OCI-LY7 (cell line): ENCODE measurements at regions not wholly inside any gene's neighbourhood (a gene's known extent, or its start where the extent isn't known, plus 50 kb on each side); places are given as distances from the start of the nearest gene placed in this dataset.

Source experiments
- BruUV-seq: library from RNA; stranded (reverse); fragments of 400-500 nt; replicated peaks from 2 replicates; lab custom pipeline; 2021; lab: Mats Ljungman, UMichigan
- CTCF ChIA-PET: fragments of 300-600 bp; sonication (Branson Sonifier 250); formaldehyde crosslinking; loops from one replicate; lab custom pipeline; 2022; ENCODE audit warnings: antibody characterized with exemption; ENCODE audit not compliant: unreplicated experiment; lab: Charles Lee
- POLR2A ChIA-PET: fragments of 300-600 bp; sonication (Branson Sonifier 250); formaldehyde crosslinking; loops from one replicate; lab custom pipeline; 2022; ENCODE audit warnings: antibody characterized with exemption; lab: Charles Lee
- DNase-seq: peaks from one replicate; pipeline ENCODE4 v3.0.0-alpha.2; 2015; ENCODE audit warnings: low spot score
- H2AFZ ChIP-seq: fragments of 200-600 bp; sonication (generic), shearing (Covaris generic); 2 replicates; pipeline ENCODE4 v1.6.1; 2014; ENCODE audit warnings: mild to moderate bottlenecking, antibody characterized with exemption, low read length, moderate library complexity
- H3K27ac ChIP-seq: fragments of 200-600 bp; sonication (generic); 2 replicates; pipeline ENCODE4 v1.5.1; 2014; ENCODE audit warnings: mixed run types, low read depth, mild to moderate bottlenecking, moderate library complexity, low read length, inconsistent platforms; ENCODE audit not compliant: poor library complexity, severe bottlenecking
- H3K36me3 ChIP-seq: fragments of 200-600 bp; sonication (generic); 2 replicates; pipeline ENCODE4 v1.6.1; 2014; ENCODE audit warnings: mild to moderate bottlenecking, antibody characterized with exemption, low read length, moderate library complexity, mixed read lengths; ENCODE audit not compliant: insufficient read depth
- H3K4me1 ChIP-seq: fragments of 200-600 bp; sonication (generic); 2 replicates; pipeline ENCODE4 v1.5.1; 2014; ENCODE audit warnings: mild to moderate bottlenecking, low read length; ENCODE audit not compliant: insufficient read depth, poor library complexity, severe bottlenecking
- H3K4me2 ChIP-seq: fragments of 200-600 bp; sonication (generic); 2 replicates; pipeline ENCODE4 v1.6.1; 2014; ENCODE audit warnings: mild to moderate bottlenecking, low read length
- H3K4me3 ChIP-seq: fragments of 200-600 bp; sonication (generic); 2 replicates; pipeline ENCODE4 v1.5.1; 2014; ENCODE audit warnings: mild to moderate bottlenecking, low read depth, low read length; ENCODE audit not compliant: poor library complexity, severe bottlenecking
- H3K79me2 ChIP-seq: fragments of 200-600 bp; sonication (generic); 2 replicates; pipeline ENCODE4 v1.6.1; 2016; ENCODE audit warnings: low read depth, mild to moderate bottlenecking, low read length, moderate library complexity, mixed read lengths; ENCODE audit not compliant: insufficient read depth
- H3K9me2 ChIP-seq: fragments of 200-600 bp; sonication (generic); 2 replicates; pipeline ENCODE4 v1.6.1; 2016; ENCODE audit warnings: mild to moderate bottlenecking, low read length, mixed read lengths; ENCODE audit not compliant: insufficient read depth
- H3K9me3 ChIP-seq: fragments of 200-600 bp; sonication (generic); 2 replicates; pipeline ENCODE4 v1.6.1; 2014; ENCODE audit warnings: mild to moderate bottlenecking, mixed run types, low read length, mixed read lengths
- H4K20me1 ChIP-seq: fragments of 200-600 bp; sonication (generic); 2 replicates; pipeline ENCODE4 v1.6.1; 2014; ENCODE audit warnings: mild to moderate bottlenecking, antibody characterized with exemption, low read length, moderate library complexity, mixed read lengths; ENCODE audit not compliant: insufficient read depth
- CTCF ChIP-seq: fragments of 200-600 bp; sonication (generic); conservative IDR thresholded peaks from 2 replicates; pipeline ENCODE4 v1.5.1; 2014; ENCODE audit warnings: mild to moderate bottlenecking, antibody characterized with exemption, low read length, moderate library complexity, mixed read lengths
- EZH2phosphoT487 ChIP-seq: fragments of 200-600 bp; sonication (generic); IDR thresholded peaks from 2 replicates; pipeline ENCODE4 v1.6.1; 2018; ENCODE audit warnings: low read depth, borderline replicate concordance, mild to moderate bottlenecking, mixed run types, antibody characterized with exemption, low read length, moderate library complexity, mixed read lengths
- intact Hi-C: fragments of 100-400 bp; cut with micrococcal nuclease; formaldehyde crosslinking; loops from one replicate; pipeline ENCODE4 v1.10.0; 2022; ENCODE audit not compliant: unreplicated experiment

DNA sequence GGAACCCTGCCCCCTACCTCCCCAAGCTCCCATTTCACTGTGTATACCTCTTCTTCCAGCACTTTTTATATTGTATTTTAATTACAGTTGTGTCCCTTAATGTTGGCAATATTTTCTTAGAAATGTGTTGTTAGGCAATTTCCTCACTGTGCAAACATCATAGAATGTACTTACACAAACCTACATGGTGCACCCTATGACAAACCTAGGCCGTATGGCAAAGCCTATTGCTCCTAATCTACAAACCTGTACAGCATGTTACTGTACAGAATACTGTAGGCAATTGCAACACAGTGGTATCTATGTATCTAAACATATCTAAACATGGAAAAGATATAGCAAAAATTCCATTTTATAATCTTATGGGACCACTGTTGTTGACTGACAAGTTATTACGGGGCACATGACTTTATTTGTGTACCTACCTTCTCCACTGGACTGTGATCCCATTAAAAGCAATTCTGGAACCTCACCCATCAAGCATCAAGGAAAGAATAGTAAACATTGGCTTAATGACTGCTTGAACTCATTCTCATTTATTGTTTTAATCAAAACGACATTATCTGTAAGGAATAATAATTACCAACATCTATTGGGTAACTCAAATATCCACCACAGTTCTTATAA is 1641.5 kb upstream of the ZEB2 start:
- no peak for TF ChIP-seq EZH2phosphoT487
- no peak for TF ChIP-seq CTCF
- no peaks in the 10 kb centered on the region for H3K4me1 ChIP-seq
- POLR2A ChIA-PET, result no interaction called here

DNA sequence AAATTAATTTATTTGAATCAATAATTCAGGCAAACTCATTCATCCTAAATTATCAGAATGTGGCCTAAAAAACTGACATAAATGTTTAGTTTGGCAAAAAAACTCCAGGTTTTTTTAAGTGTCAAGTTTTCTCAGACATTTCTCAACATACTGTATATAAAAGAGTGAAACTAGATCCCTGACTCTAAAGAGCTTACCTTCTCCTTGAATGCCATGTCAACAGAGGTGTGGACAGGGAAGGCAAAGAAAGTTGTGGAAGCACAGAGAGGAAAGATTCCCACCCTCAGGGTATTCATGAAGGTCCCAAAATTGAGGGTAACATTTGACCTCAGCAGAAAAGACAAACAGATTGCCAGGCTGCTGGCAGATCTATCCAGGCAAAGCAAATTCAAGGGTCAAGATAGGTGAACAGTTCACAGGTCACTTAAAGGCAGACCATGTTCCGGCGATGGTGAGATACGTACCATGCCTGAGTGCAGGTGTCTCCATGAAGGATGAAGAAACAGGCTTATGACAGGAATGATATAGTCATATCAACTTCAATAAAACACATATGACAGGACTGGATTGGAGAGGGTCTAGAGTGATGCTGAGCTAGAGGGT is 1638.3 kb upstream of the ZEB2 start:
- no TSS peak for BruUV-seq
- Histone ChIP-seq H3K9me3 (no peaks in the 10 kb centered on the region), H3K4me1 (no peaks in the 10 kb centered on the region), H3K4me2 (no peak overlapping the region), H3K79me2 (no peaks in the 10 kb centered on the region), H3K27ac (no peak overlapping the region), H3K9me2 (no peaks in the 10 kb centered on the region), H2AFZ (no peak overlapping the region), H3K36me3 (no peaks in the 10 kb centered on the region), H3K4me3 (no peak overlapping the region), H4K20me1 (no peaks in the 10 kb centered on the region)
- ChIA-PET POLR2A (no interaction called here), CTCF (no interaction called here)
- no peak for TF ChIP-seq EZH2phosphoT487
- TF ChIP-seq CTCF, result no peak
- intact Hi-C loops, result no loop called here
- DNase-seq, result no peak

More for the DNA sequence above, 1641.5 kb upstream of the ZEB2 start:
- Histone ChIP-seq H4K20me1 (no peaks in the 10 kb centered on the region), H3K4me3 (no peak overlapping the region), H3K79me2 (no peaks in the 10 kb centered on the region), H3K9me3 (no peaks in the 10 kb centered on the region), H3K9me2 (no peaks in the 10 kb centered on the region), H3K36me3 (no peaks in the 10 kb centered on the region), H2AFZ (no peak overlapping the region), H3K27ac (no peak overlapping the region), H3K4me2 (no peak overlapping the region)
- no peak for DNase-seq
- BruUV-seq, result no TSS peak
- intact Hi-C loops, result no loop called here
- CTCF ChIA-PET, result no interaction called here

DNA sequence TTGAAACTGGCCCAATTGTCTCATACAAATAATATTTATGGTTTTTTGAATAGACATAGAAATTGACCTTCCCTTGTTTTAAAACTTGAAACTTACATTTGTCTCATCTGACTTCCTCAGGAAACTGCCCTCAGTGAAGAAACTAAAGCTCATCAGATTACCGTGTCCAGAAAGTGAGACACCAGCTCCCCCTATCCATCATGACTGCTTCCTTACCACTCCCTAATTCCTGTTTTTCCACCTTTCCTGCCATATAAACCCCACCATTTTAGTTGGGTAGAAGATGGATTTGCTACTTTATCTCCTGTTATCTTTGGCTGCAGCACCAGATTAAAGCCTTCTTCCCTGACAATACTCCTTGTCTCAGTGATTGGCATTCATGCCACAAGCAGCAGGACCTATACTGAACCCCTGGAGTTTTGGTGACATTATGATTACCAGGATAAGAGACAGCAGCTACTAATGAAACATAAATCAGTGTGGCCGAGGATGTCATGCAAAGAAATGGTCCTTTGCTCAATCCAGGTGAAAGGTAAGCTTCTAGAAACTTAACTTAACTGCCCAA is 1627.6 kb upstream of the ZEB2 start:
- Histone ChIP-seq H2AFZ (no peak overlapping the region), H3K36me3 (no peaks in the 10 kb centered on the region), H3K27ac (no peak overlapping the region), H3K4me3 (no peak overlapping the region), H3K79me2 (no peaks in the 10 kb centered on the region), H4K20me1 (no peaks in the 10 kb centered on the region), H3K9me2 (no peaks in the 10 kb centered on the region), H3K4me1 (no peaks in the 10 kb centered on the region), H3K4me2 (no peak overlapping the region), H3K9me3 (no peaks in the 10 kb centered on the region)
- no peak for TF ChIP-seq EZH2phosphoT487
- BruUV-seq, result no TSS peak
- ChIA-PET POLR2A (interaction anchor here (0.6 kb wide), 1 partner anchor 238 kb away, joined by 3 read pairs; no protein-coding TSS in a partner anchor), CTCF (no interaction called here)
- intact Hi-C loops, result no loop called here
- DNase-seq, result no peak
